ENCODE measurements at regions not wholly inside any gene's neighbourhood (a gene's known extent, or its start where the extent isn't known, plus 50 kb on each side); places are given as distances from the start of the nearest gene placed in this dataset.

GRCh38 chr7:149353739-149354504, 91.9 kb downstream of the ZNF783 start:
- TF ChIP-seq CTCF (IDR thresholded peaks at IDR 0.05 in 8 of 11, conservative IDR thresholded peaks at IDR 0.05 in 3 of 11) (no peak), POLR2AphosphoS5 (IDR thresholded peaks at IDR 0.05) (no peak)
